Transverse colon (tissue), 4 donors: ENCODE measurements at regions not wholly inside any gene's neighbourhood (a gene's known extent, or its start where the extent isn't known, plus 50 kb on each side); places are given as distances from the start of the nearest gene placed in this dataset.

Source experiments
- POLR2A ChIP-seq: fragments of 450-650 bp; IDR thresholded peaks from one replicate; pipeline ENCODE4 v1.6.1; 2016; ENCODE audit warnings: antibody characterized with exemption, mild to moderate bottlenecking, moderate library complexity
- POLR2AphosphoS5 ChIP-seq, 3 donors: sonication (generic); formaldehyde crosslinking; IDR thresholded peaks; one replicate each; pipeline ENCODE4 v1.6.1; 2016; ENCODE audit warnings: antibody characterized with exemption in 3 of 3
- TF ChIP-seq, protein P1 (sequence below), 5 experiments: fragments of 200-600 bp in 3 of 5; fragments of 450-650 bp in 2 of 5; sonication (generic) in 3 of 5; IDR thresholded peaks; 1 replicate in 2 of 5; 2 replicates in 3 of 5; pipeline ENCODE4 v1.5.1; 2016 to 2017; ENCODE audit warnings: antibody characterized with exemption in 5 of 5, inconsistent platforms in 3 of 5, mild to moderate bottlenecking in 2 of 5, moderate library complexity in 1 of 5

- TF ChIP-seq, protein P1, sequence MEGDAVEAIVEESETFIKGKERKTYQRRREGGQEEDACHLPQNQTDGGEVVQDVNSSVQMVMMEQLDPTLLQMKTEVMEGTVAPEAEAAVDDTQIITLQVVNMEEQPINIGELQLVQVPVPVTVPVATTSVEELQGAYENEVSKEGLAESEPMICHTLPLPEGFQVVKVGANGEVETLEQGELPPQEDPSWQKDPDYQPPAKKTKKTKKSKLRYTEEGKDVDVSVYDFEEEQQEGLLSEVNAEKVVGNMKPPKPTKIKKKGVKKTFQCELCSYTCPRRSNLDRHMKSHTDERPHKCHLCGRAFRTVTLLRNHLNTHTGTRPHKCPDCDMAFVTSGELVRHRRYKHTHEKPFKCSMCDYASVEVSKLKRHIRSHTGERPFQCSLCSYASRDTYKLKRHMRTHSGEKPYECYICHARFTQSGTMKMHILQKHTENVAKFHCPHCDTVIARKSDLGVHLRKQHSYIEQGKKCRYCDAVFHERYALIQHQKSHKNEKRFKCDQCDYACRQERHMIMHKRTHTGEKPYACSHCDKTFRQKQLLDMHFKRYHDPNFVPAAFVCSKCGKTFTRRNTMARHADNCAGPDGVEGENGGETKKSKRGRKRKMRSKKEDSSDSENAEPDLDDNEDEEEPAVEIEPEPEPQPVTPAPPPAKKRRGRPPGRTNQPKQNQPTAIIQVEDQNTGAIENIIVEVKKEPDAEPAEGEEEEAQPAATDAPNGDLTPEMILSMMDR (IDR thresholded peaks at IDR 0.05): no peak
- TF ChIP-seq POLR2AphosphoS5 (IDR thresholded peaks at IDR 0.05): no peak
- no peak for TF ChIP-seq POLR2A
These were observed 63.1 kb downstream of the RPUSD4 start for GRCh38 chr11:126148317-126148716.
